ENCODE measurements at regions not wholly inside any gene's neighbourhood (a gene's known extent, or its start where the extent isn't known, plus 50 kb on each side); places are given as distances from the start of the nearest gene placed in this dataset.

GRCh38 chr5:125377141-125377540, 630.7 kb upstream of the ZNF608 start:
- TF ChIP-seq GATA2 (IDR thresholded peaks at IDR 0.05; ENCODE audit: low read depth, low read length) (no peak), GATA3 (IDR thresholded peaks at IDR 0.05; ENCODE audit: low read depth, low read length) (no peak)

GRCh38 chr5:125381290-125381689, 634.9 kb upstream of the ZNF608 start:
- TF ChIP-seq GATA3 (IDR thresholded peaks at IDR 0.05; ENCODE audit: low read depth, low read length) = no peak
- TF ChIP-seq GATA2 (IDR thresholded peaks at IDR 0.05; ENCODE audit: low read depth, low read length) = no peak

- no peak for TF ChIP-seq GATA3 (IDR thresholded peaks at IDR 0.05; ENCODE audit: low read depth, low read length)
- no peak for TF ChIP-seq GATA2 (IDR thresholded peaks at IDR 0.05; ENCODE audit: low read depth, low read length)
Measured at GRCh38 chr5:125384071-125384470, 637.6 kb upstream of the ZNF608 start.

GRCh38 chr5:125390326-125390725, 643.9 kb upstream of the ZNF608 start:
- no peak for TF ChIP-seq GATA3 (IDR thresholded peaks at IDR 0.05; ENCODE audit: low read depth, low read length)
- no peak for TF ChIP-seq GATA2 (IDR thresholded peaks at IDR 0.05; ENCODE audit: low read depth, low read length)

- TF ChIP-seq GATA3 (IDR thresholded peaks at IDR 0.05; ENCODE audit: low read depth, low read length) = no peak
- no peak for TF ChIP-seq GATA2 (IDR thresholded peaks at IDR 0.05; ENCODE audit: low read depth, low read length)
Measured at GRCh38 chr5:125393221-125393815, 646.9 kb upstream of the ZNF608 start.

GRCh38 chr5:125394661-125395280, 648.3 kb upstream of the ZNF608 start:
- TF ChIP-seq GATA2 (IDR thresholded peaks at IDR 0.05; ENCODE audit: low read depth, low read length) = no peak
- TF ChIP-seq GATA3 (IDR thresholded peaks at IDR 0.05; ENCODE audit: low read depth, low read length) = no peak

GRCh38 chr5:125396462-125396861, 650.0 kb upstream of the ZNF608 start:
- no peak for TF ChIP-seq GATA2 (IDR thresholded peaks at IDR 0.05; ENCODE audit: low read depth, low read length)
- no peak for TF ChIP-seq GATA3 (IDR thresholded peaks at IDR 0.05; ENCODE audit: low read depth, low read length)

GRCh38 chr5:125398466-125398865, 652.0 kb upstream of the ZNF608 start:
- TF ChIP-seq GATA3 (IDR thresholded peaks at IDR 0.05; ENCODE audit: low read depth, low read length) (no peak), GATA2 (IDR thresholded peaks at IDR 0.05; ENCODE audit: low read depth, low read length) (no peak)

GRCh38 chr5:125399885-125400284, 653.4 kb upstream of the ZNF608 start:
- TF ChIP-seq GATA2 (IDR thresholded peaks at IDR 0.05; ENCODE audit: low read depth, low read length) = no peak; the same call in 1 of the 2 replicates
- TF ChIP-seq GATA3 (IDR thresholded peaks at IDR 0.05; ENCODE audit: low read depth, low read length) = 0 out of 2 replicates have a peak, but pooled peaks have one; percentile 13

GRCh38 chr5:125401724-125402622, 655.5 kb upstream of the ZNF608 start:
- no peak for TF ChIP-seq GATA3 (IDR thresholded peaks at IDR 0.05; ENCODE audit: low read depth, low read length)
- no peak for TF ChIP-seq GATA2 (IDR thresholded peaks at IDR 0.05; ENCODE audit: low read depth, low read length)

- no peak for TF ChIP-seq GATA3 (IDR thresholded peaks at IDR 0.05; ENCODE audit: low read depth, low read length)
- TF ChIP-seq GATA2 (IDR thresholded peaks at IDR 0.05; ENCODE audit: low read depth, low read length) = no peak
Measured at GRCh38 chr5:125402787-125403186, 656.3 kb upstream of the ZNF608 start.

- TF ChIP-seq GATA2 (IDR thresholded peaks at IDR 0.05; ENCODE audit: low read depth, low read length) (no peak), GATA3 (IDR thresholded peaks at IDR 0.05; ENCODE audit: low read depth, low read length) (no peak)
Measured at GRCh38 chr5:125404056-125404455, 657.6 kb upstream of the ZNF608 start.

- peak; percentile 76 for TF ChIP-seq GATA2 (IDR thresholded peaks at IDR 0.05; ENCODE audit: low read depth, low read length)
- peak; percentile 78 for TF ChIP-seq GATA3 (IDR thresholded peaks at IDR 0.05; ENCODE audit: low read depth, low read length)
Measured at GRCh38 chr5:125408448-125409233, 662.2 kb upstream of the ZNF608 start.

Measured in SH-SY5Y (cell line).